ENCODE measurements at regions not wholly inside any gene's neighbourhood (a gene's known extent, or its start where the extent isn't known, plus 50 kb on each side); places are given as distances from the start of the nearest gene placed in this dataset.
"Not testable (repeated sequence)": the region's sequence is repeated elsewhere in the genome, so short reads cannot be mapped to it uniquely, and the experiment has no call there.

- Mint-ChIP-seq H3K4me1 (ENCODE audit: unreplicated experiment) (peaks cover 3% of the 10 kb centered on the region), H3K27me3 (ENCODE audit: unreplicated experiment) (peaks cover 23% of the 10 kb centered on the region), H3K9me3 (ENCODE audit: unreplicated experiment) (peaks cover 10% of the 10 kb centered on the region)
Observed at GRCh38 chr10:44281089-44281613, 103.7 kb downstream of the CXCL12 start.

GRCh38 chr10:44280226-44281014 lies 104.5 kb downstream of the CXCL12 start:
- H3K27me3 Mint-ChIP-seq (ENCODE audit: unreplicated experiment), result peaks cover 21% of the 10 kb centered on the region
- H3K36me3 Mint-ChIP-seq (ENCODE audit: unreplicated experiment), result peaks cover 2% of the 10 kb centered on the region
- peaks cover 3% of the 10 kb centered on the region for H3K4me1 Mint-ChIP-seq (ENCODE audit: unreplicated experiment)
- TF ChIP-seq CTCF (IDR thresholded peaks at IDR 0.05), result no peak
- H3K4me3 Mint-ChIP-seq (ENCODE audit: unreplicated experiment), result no peak overlapping the region
- DNase-seq (ENCODE audit: extremely low spot score, unreplicated experiment), result no peak
- no peak overlapping the region for H3K27ac Mint-ChIP-seq (ENCODE audit: unreplicated experiment)
- peaks cover 12% of the 10 kb centered on the region for H3K9me3 Mint-ChIP-seq (ENCODE audit: unreplicated experiment)

More at GRCh38 chr10:44281089-44281613, 103.7 kb downstream of the CXCL12 start:
- no peak overlapping the region for H3K4me3 Mint-ChIP-seq (ENCODE audit: unreplicated experiment)
- peaks cover 2% of the 10 kb centered on the region for H3K36me3 Mint-ChIP-seq (ENCODE audit: unreplicated experiment)
- H3K27ac Mint-ChIP-seq (ENCODE audit: unreplicated experiment), result no peak overlapping the region
- DNase-seq (ENCODE audit: extremely low spot score, unreplicated experiment), result no peak
- TF ChIP-seq CTCF (IDR thresholded peaks at IDR 0.05), result no peak

GRCh38 chr10:44279426-44280126 lies 105.3 kb downstream of the CXCL12 start:
- Mint-ChIP-seq H3K36me3 (ENCODE audit: unreplicated experiment) (peaks cover 2% of the 10 kb centered on the region), H3K9me3 (ENCODE audit: unreplicated experiment) (peaks cover 12% of the 10 kb centered on the region), H3K27me3 (ENCODE audit: unreplicated experiment) (peaks cover 24% of the 10 kb centered on the region), H3K27ac (ENCODE audit: unreplicated experiment) (no peak overlapping the region), H3K4me3 (ENCODE audit: unreplicated experiment) (no peak overlapping the region), H3K4me1 (ENCODE audit: unreplicated experiment) (peaks cover 3% of the 10 kb centered on the region)
- no peak for TF ChIP-seq CTCF (IDR thresholded peaks at IDR 0.05)
- DNase-seq (ENCODE audit: extremely low spot score, unreplicated experiment), result no peak

- no peak for TF ChIP-seq CTCF (IDR thresholded peaks at IDR 0.05)
- Mint-ChIP-seq H3K4me3 (ENCODE audit: unreplicated experiment) (no peak overlapping the region), H3K27me3 (ENCODE audit: unreplicated experiment) (peaks cover 21% of the 10 kb centered on the region), H3K4me1 (ENCODE audit: unreplicated experiment) (peaks cover 3% of the 10 kb centered on the region), H3K27ac (ENCODE audit: unreplicated experiment) (no peak overlapping the region), H3K9me3 (ENCODE audit: unreplicated experiment) (peaks cover 12% of the 10 kb centered on the region), H3K36me3 (ENCODE audit: unreplicated experiment) (peaks cover 2% of the 10 kb centered on the region)
- DNase-seq (ENCODE audit: extremely low spot score, unreplicated experiment), result no peak
Observed at GRCh38 chr10:44278837-44279324, 106.0 kb downstream of the CXCL12 start.

GRCh38 chr10:44268435-44268948 lies 116.4 kb downstream of the CXCL12 start:
- not testable (repeated sequence) for H3K36me3 Mint-ChIP-seq (ENCODE audit: unreplicated experiment); H3K27ac Mint-ChIP-seq (ENCODE audit: unreplicated experiment); H3K4me3 Mint-ChIP-seq (ENCODE audit: unreplicated experiment); H3K4me1 Mint-ChIP-seq (ENCODE audit: unreplicated experiment); DNase-seq (ENCODE audit: extremely low spot score, unreplicated experiment)
- peaks cover 17% of the 10 kb centered on the region for H3K9me3 Mint-ChIP-seq (ENCODE audit: unreplicated experiment)
- H3K27me3 Mint-ChIP-seq (ENCODE audit: unreplicated experiment), result peaks cover 26% of the 10 kb centered on the region

Measured in osteocyte (in vitro differentiated cells).